Adrenal gland (tissue), 5 donors: ENCODE measurements at regions not wholly inside any gene's neighbourhood (a gene's known extent, or its start where the extent isn't known, plus 50 kb on each side); places are given as distances from the start of the nearest gene placed in this dataset.
"Not testable (repeated sequence)": the region's sequence is repeated elsewhere in the genome, so short reads cannot be mapped to it uniquely, and the experiment has no call there.

ENCODE experiments used
- POLR2A ChIP-seq, 2 donors: fragments of 450-650 bp; IDR thresholded peaks; one replicate each; pipeline ENCODE4 v1.6.1; 2017; ENCODE audit warnings: antibody characterized with exemption in 2 of 2, mild to moderate bottlenecking in 2 of 2, moderate library complexity in 1 of 2
- TF ChIP-seq, protein P1 (sequence below), 6 experiments: fragments of 450-650 bp in 4 of 6; fragments of 200-600 bp in 2 of 6; sonication (generic) in 1 of 6; IDR thresholded peaks; 1 replicate in 5 of 6; 2 replicates in 1 of 6; pipeline versions ENCODE4 v1.5.1 to v1.8.0; 2016 to 2021; ENCODE audit warnings: antibody characterized with exemption in 6 of 6, mild to moderate bottlenecking in 2 of 6, moderate library complexity in 1 of 6
- donor health status: DM: no; HTN: no; CAD: no.

DNA sequence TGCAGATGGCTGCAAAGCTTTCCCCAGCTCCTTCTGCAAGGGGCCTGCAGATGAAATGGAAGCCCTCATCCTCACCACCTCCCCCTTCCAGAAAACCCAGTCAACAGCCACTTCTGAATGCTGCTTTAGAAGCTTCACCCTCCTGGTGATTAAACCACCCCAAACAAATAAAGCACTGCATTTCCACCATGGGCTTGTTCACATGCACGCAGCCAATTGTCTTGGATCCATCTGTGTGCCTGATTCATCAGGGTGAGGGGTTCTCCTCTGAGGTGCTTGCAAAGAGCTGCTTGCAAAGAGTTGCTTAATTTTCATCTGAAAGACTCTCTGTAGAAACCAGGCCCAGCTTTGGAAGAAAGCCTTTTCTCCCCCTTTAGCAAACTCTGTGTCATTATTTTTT lies 184.0 kb upstream of the OSBPL11 start:
- TF ChIP-seq POLR2A (IDR thresholded peaks at IDR 0.05), result not testable (repeated sequence)
- TF ChIP-seq, protein P1, sequence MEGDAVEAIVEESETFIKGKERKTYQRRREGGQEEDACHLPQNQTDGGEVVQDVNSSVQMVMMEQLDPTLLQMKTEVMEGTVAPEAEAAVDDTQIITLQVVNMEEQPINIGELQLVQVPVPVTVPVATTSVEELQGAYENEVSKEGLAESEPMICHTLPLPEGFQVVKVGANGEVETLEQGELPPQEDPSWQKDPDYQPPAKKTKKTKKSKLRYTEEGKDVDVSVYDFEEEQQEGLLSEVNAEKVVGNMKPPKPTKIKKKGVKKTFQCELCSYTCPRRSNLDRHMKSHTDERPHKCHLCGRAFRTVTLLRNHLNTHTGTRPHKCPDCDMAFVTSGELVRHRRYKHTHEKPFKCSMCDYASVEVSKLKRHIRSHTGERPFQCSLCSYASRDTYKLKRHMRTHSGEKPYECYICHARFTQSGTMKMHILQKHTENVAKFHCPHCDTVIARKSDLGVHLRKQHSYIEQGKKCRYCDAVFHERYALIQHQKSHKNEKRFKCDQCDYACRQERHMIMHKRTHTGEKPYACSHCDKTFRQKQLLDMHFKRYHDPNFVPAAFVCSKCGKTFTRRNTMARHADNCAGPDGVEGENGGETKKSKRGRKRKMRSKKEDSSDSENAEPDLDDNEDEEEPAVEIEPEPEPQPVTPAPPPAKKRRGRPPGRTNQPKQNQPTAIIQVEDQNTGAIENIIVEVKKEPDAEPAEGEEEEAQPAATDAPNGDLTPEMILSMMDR (IDR thresholded peaks at IDR 0.05), result not testable (repeated sequence)
